ENCODE measurements at regions not wholly inside any gene's neighbourhood (a gene's known extent, or its start where the extent isn't known, plus 50 kb on each side); places are given as distances from the start of the nearest gene placed in this dataset.

GRCh38 chr13:111479412-111479811, 159.0 kb downstream of the TEX29 start:
- intact Hi-C loops (cut with micrococcal nuclease; ENCODE audit: unreplicated experiment) = no loop called here
- no peaks in the 10 kb centered on the region for H3K9me3 ChIP-seq (ENCODE audit: low read length)

GRCh38 chr13:111480503-111480902, 160.1 kb downstream of the TEX29 start:
- Histone ChIP-seq H3K79me2 (ENCODE audit: insufficient read depth, low read depth, low read length) (no peaks in the 10 kb centered on the region), H3K27ac (ENCODE audit: low read depth, low read length, poor library complexity, severe bottlenecking) (no peak overlapping the region), H3K9me2 (ENCODE audit: insufficient read depth, low read length) (no peaks in the 10 kb centered on the region), H3K4me2 (ENCODE audit: low read length) (no peak overlapping the region), H3K4me3 (ENCODE audit: low read depth, low read length, poor library complexity, severe bottlenecking) (no peak overlapping the region), H4K20me1 (ENCODE audit: insufficient read depth, low read length) (no peaks in the 10 kb centered on the region), H3K9me3 (ENCODE audit: low read length) (no peaks in the 10 kb centered on the region), H3K4me1 (ENCODE audit: insufficient read depth, low read length, poor library complexity, severe bottlenecking) (no peaks in the 10 kb centered on the region), H2AFZ (ENCODE audit: low read length) (no peak overlapping the region), H3K36me3 (ENCODE audit: insufficient read depth, low read length) (no peaks in the 10 kb centered on the region)
- TF ChIP-seq EZH2phosphoT487 (IDR thresholded peaks at IDR 0.05; ENCODE audit: borderline replicate concordance, low read depth, low read length) = no peak
- TF ChIP-seq CTCF (conservative IDR thresholded peaks at IDR 0.05; ENCODE audit: low read length) = no peak
- ChIA-PET CTCF (ENCODE audit: unreplicated experiment) (no interaction called here), POLR2A (no interaction called here)
- intact Hi-C loops (cut with micrococcal nuclease; ENCODE audit: unreplicated experiment) = no loop called here
- no TSS peak for BruUV-seq (replicated peaks)
- DNase-seq (ENCODE audit: low spot score) = no peak

More at GRCh38 chr13:111479412-111479811, 159.0 kb downstream of the TEX29 start:
- Histone ChIP-seq H3K9me2 (ENCODE audit: insufficient read depth, low read length) (no peaks in the 10 kb centered on the region), H3K79me2 (ENCODE audit: insufficient read depth, low read depth, low read length) (no peaks in the 10 kb centered on the region), H3K4me1 (ENCODE audit: insufficient read depth, low read length, poor library complexity, severe bottlenecking) (no peaks in the 10 kb centered on the region), H3K36me3 (ENCODE audit: insufficient read depth, low read length) (no peaks in the 10 kb centered on the region), H3K4me2 (ENCODE audit: low read length) (no peak overlapping the region), H2AFZ (ENCODE audit: low read length) (no peak overlapping the region), H4K20me1 (ENCODE audit: insufficient read depth, low read length) (no peaks in the 10 kb centered on the region), H3K27ac (ENCODE audit: low read depth, low read length, poor library complexity, severe bottlenecking) (no peak overlapping the region), H3K4me3 (ENCODE audit: low read depth, low read length, poor library complexity, severe bottlenecking) (no peak overlapping the region)
- POLR2A ChIA-PET = no interaction called here
- no peak for TF ChIP-seq EZH2phosphoT487 (IDR thresholded peaks at IDR 0.05; ENCODE audit: borderline replicate concordance, low read depth, low read length)
- no TSS peak for BruUV-seq (replicated peaks)
- DNase-seq (ENCODE audit: low spot score) = no peak
- CTCF ChIA-PET (ENCODE audit: unreplicated experiment) = no interaction called here

DNA sequence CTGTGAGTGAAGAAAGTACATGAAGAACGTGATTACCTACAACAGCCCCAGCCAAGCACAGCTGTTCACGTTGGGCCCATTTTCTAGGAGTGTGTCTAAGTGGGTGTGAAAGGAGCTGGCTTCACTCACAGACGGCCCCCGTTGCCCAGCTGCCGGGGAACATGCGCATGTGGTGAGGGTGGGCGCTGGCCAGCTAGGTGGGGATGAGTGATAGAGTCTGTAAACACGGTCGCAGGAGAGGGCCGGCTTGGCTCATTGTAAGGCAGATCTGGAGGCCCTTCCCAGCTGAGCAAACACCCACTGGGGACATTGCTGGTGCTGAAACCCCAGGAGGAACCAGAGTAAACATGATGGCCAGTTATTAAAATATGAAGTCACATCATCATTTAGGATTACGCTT, 160.5 kb downstream of the TEX29 start:
- Histone ChIP-seq H3K9me3 (ENCODE audit: low read length) (no peaks in the 10 kb centered on the region), H3K4me3 (ENCODE audit: low read depth, low read length, poor library complexity, severe bottlenecking) (no peak overlapping the region), H3K36me3 (ENCODE audit: insufficient read depth, low read length) (no peaks in the 10 kb centered on the region), H4K20me1 (ENCODE audit: insufficient read depth, low read length) (no peaks in the 10 kb centered on the region), H3K4me1 (ENCODE audit: insufficient read depth, low read length, poor library complexity, severe bottlenecking) (no peaks in the 10 kb centered on the region), H3K9me2 (ENCODE audit: insufficient read depth, low read length) (no peaks in the 10 kb centered on the region), H2AFZ (ENCODE audit: low read length) (no peak overlapping the region), H3K4me2 (ENCODE audit: low read length) (no peak overlapping the region), H3K27ac (ENCODE audit: low read depth, low read length, poor library complexity, severe bottlenecking) (no peak overlapping the region), H3K79me2 (ENCODE audit: insufficient read depth, low read depth, low read length) (no peaks in the 10 kb centered on the region)
- TF ChIP-seq CTCF (conservative IDR thresholded peaks at IDR 0.05; ENCODE audit: low read length) = no peak
- no peak for TF ChIP-seq EZH2phosphoT487 (IDR thresholded peaks at IDR 0.05; ENCODE audit: borderline replicate concordance, low read depth, low read length)
- no peak for DNase-seq (ENCODE audit: low spot score)
- intact Hi-C loops (cut with micrococcal nuclease; ENCODE audit: unreplicated experiment) = no loop called here
- CTCF ChIA-PET (ENCODE audit: unreplicated experiment) = no interaction called here
- POLR2A ChIA-PET = no interaction called here
- no TSS peak for BruUV-seq (replicated peaks)
